ENCODE measurements at regions not wholly inside any gene's neighbourhood (a gene's known extent, or its start where the extent isn't known, plus 50 kb on each side); places are given as distances from the start of the nearest gene placed in this dataset.

- DNase-seq: no peak
- no peak overlapping the region for H3K27ac ChIP-seq
- H3K27me3 ChIP-seq: no peaks in the 10 kb centered on the region
- TF ChIP-seq EP300 (IDR thresholded peaks at IDR 0.05; ENCODE audit: low read depth) (no peak), POLR2A (IDR thresholded peaks at IDR 0.05) (no peak), POLR2AphosphoS5 (IDR thresholded peaks at IDR 0.05) (no peak)
- TF ChIP-seq, protein P1, sequence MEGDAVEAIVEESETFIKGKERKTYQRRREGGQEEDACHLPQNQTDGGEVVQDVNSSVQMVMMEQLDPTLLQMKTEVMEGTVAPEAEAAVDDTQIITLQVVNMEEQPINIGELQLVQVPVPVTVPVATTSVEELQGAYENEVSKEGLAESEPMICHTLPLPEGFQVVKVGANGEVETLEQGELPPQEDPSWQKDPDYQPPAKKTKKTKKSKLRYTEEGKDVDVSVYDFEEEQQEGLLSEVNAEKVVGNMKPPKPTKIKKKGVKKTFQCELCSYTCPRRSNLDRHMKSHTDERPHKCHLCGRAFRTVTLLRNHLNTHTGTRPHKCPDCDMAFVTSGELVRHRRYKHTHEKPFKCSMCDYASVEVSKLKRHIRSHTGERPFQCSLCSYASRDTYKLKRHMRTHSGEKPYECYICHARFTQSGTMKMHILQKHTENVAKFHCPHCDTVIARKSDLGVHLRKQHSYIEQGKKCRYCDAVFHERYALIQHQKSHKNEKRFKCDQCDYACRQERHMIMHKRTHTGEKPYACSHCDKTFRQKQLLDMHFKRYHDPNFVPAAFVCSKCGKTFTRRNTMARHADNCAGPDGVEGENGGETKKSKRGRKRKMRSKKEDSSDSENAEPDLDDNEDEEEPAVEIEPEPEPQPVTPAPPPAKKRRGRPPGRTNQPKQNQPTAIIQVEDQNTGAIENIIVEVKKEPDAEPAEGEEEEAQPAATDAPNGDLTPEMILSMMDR (IDR thresholded peaks at IDR 0.05): no peak
- no peaks in the 10 kb centered on the region for H3K4me1 ChIP-seq
- H3K36me3 ChIP-seq: no peaks in the 10 kb centered on the region
- intact Hi-C loops (cut with DNase I; ENCODE audit: low total_unique reads): no loop called here
- no peak overlapping the region for H3K4me3 ChIP-seq
- H3K9me3 ChIP-seq: no peaks in the 10 kb centered on the region
- in situ Hi-C loops (cut with MboI; ENCODE audit: low pct_ligation_motif_present in 1 of 4, low pct_unique_long_range_greater_than_20kb in 1 of 4, low sequenced_read_pairs in 3 of 4): no loop called here
- 89 to 100% methylated on average over 1 to 4 of the region's 4 CpGs for WGBS, 2 donors (ENCODE audit: low coverage in 1 of 2)
Measured at GRCh38 chrX:9160698-9161329, 126.9 kb upstream of the FAM9B start.

DNA sequence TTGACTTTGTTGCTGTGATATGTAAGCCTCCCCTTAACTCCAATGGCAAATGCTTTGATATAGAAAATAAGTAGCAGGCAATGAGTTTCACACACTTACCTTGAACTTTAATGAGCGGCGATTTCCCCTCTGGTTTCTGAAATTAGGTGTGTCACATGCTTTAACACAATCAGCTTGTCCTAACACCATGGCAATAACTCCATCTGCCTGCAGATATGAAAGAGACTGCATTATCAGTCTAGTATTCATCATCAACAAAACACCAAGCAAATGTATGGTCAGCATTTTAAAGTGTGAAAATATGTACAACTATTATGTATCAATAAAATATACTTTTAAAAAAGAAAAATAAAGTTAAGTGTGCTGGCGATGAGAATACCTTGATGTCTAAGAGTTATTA lies 128.8 kb upstream of the FAM9B start:
- 87% methylated on average over 3 of the region's 3 CpGs; no CpG with 5 or more reads in 1 of the 2 donors for WGBS, 2 donors (ENCODE audit: low coverage in 1 of 2)
- no peaks in the 10 kb centered on the region for H3K4me1 ChIP-seq
- no peaks in the 10 kb centered on the region for H3K9me3 ChIP-seq
- no peaks in the 10 kb centered on the region for H3K27me3 ChIP-seq
- intact Hi-C loops (cut with DNase I; ENCODE audit: low total_unique reads): no loop called here
- no peak overlapping the region for H3K27ac ChIP-seq
- no peaks in the 10 kb centered on the region for H3K36me3 ChIP-seq
- DNase-seq: no peak
- in situ Hi-C loops (cut with MboI; ENCODE audit: low pct_ligation_motif_present in 1 of 4, low pct_unique_long_range_greater_than_20kb in 1 of 4, low sequenced_read_pairs in 3 of 4): no loop called here
- H3K4me3 ChIP-seq: no peak overlapping the region
- no peak for TF ChIP-seq POLR2AphosphoS5 (IDR thresholded peaks at IDR 0.05)
- TF ChIP-seq EP300 (IDR thresholded peaks at IDR 0.05; ENCODE audit: low read depth): no peak
- TF ChIP-seq, protein P1 (IDR thresholded peaks at IDR 0.05): no peak
- TF ChIP-seq POLR2A (IDR thresholded peaks at IDR 0.05): no peak

GRCh38 chrX:9163214-9163709 lies 129.3 kb upstream of the FAM9B start:
- in situ Hi-C loops (cut with MboI; ENCODE audit: low pct_ligation_motif_present in 1 of 4, low pct_unique_long_range_greater_than_20kb in 1 of 4, low sequenced_read_pairs in 3 of 4): no loop called here

DNA sequence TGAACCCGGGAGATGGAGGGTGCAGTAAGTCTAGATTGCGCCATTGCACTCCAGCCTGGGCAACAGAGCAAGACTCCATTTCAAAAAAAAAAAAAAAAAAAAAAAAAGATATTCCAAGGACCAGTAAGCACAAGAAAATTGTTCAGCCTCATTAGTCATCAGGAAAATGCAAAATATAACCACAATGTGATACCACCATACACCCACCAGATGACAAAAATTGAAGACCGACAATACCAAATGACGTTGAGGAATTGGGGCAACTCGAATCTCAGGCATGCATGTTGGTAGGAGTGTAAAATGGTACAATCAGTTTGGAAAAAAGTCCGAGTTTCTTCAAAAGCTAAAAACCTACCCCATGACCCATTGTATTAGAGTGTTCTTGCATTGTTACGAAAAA lies 130.2 kb upstream of the FAM9B start:
- no peaks in the 10 kb centered on the region for H3K4me1 ChIP-seq

More at GRCh38 chrX:9163214-9163709, 129.3 kb upstream of the FAM9B start:
- no peak for DNase-seq
- Histone ChIP-seq H3K36me3 (no peaks in the 10 kb centered on the region), H3K27me3 (no peaks in the 10 kb centered on the region), H3K4me3 (no peak overlapping the region), H3K4me1 (no peaks in the 10 kb centered on the region), H3K9me3 (no peaks in the 10 kb centered on the region), H3K27ac (no peak overlapping the region)
- no peak for TF ChIP-seq POLR2AphosphoS5 (IDR thresholded peaks at IDR 0.05)
- no peak for TF ChIP-seq EP300 (IDR thresholded peaks at IDR 0.05; ENCODE audit: low read depth)
- TF ChIP-seq, protein P1 (IDR thresholded peaks at IDR 0.05): no peak
- TF ChIP-seq POLR2A (IDR thresholded peaks at IDR 0.05): no peak
- WGBS, 2 donors (ENCODE audit: low coverage in 1 of 2): 6 to 39% methylated on average over 2 to 5 of the region's 5 CpGs
- intact Hi-C loops (cut with DNase I; ENCODE audit: low total_unique reads): no loop called here

More for the DNA sequence above, 130.2 kb upstream of the FAM9B start:
- Histone ChIP-seq H3K27ac (no peak overlapping the region), H3K36me3 (no peaks in the 10 kb centered on the region), H3K9me3 (no peaks in the 10 kb centered on the region), H3K4me3 (no peak overlapping the region), H3K27me3 (no peaks in the 10 kb centered on the region)
- 89% methylated on average over 7 of the region's 7 CpGs; no CpG with 5 or more reads in 1 of the 2 donors for WGBS, 2 donors (ENCODE audit: low coverage in 1 of 2)
- in situ Hi-C loops (cut with MboI; ENCODE audit: low pct_ligation_motif_present in 1 of 4, low pct_unique_long_range_greater_than_20kb in 1 of 4, low sequenced_read_pairs in 3 of 4) (no loop called here), intact Hi-C loops (cut with DNase I; ENCODE audit: low total_unique reads) (no loop called here)
- TF ChIP-seq, protein P1 (IDR thresholded peaks at IDR 0.05): no peak
- TF ChIP-seq POLR2A (IDR thresholded peaks at IDR 0.05) (no peak), POLR2AphosphoS5 (IDR thresholded peaks at IDR 0.05) (no peak), EP300 (IDR thresholded peaks at IDR 0.05; ENCODE audit: low read depth) (no peak)
- DNase-seq: no peak
